ENCODE measurements at regions not wholly inside any gene's neighbourhood (a gene's known extent, or its start where the extent isn't known, plus 50 kb on each side); places are given as distances from the start of the nearest gene placed in this dataset.

DNA sequence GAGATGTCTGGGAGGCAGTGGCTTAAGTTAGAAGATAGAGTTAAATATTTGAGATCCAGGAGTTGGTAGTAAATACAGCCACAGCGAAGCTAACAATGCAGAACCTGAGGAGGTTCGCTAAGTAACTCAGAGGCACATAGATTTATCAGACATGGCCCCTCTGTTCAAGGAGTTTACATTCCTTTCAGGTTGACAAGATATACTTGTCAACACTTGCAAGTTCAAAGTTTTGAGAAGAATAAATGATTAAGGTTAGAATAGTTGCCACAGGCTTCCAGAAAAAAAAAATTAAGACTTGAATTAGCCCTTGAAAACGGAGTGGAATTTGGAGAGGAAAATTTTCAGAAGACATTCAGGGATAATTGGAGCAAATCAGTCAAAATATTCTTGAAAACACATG is 658.3 kb upstream of the WWC1 start:
- DNase-seq, result no peak

DNA sequence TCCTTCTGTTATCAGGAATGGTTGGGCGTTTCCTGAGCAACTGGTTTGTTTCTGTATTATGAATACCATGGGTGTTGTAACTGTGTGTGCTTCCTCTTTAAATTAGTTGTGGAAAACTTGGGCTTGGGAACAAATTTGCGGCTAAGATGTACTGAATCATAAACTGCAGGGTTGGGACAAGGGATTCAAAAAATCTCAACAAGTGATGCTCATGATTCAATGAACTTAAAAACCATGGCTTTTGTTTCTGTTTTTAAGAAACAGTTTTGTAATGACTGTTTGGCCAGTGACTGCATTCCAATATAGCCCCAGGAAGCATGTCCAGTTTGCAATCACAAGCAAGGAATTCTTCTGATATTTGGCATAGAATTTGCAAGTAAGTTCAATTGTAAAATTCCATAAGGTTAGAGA is 657.5 kb upstream of the WWC1 start:
- DNase-seq, result no peak

DNA sequence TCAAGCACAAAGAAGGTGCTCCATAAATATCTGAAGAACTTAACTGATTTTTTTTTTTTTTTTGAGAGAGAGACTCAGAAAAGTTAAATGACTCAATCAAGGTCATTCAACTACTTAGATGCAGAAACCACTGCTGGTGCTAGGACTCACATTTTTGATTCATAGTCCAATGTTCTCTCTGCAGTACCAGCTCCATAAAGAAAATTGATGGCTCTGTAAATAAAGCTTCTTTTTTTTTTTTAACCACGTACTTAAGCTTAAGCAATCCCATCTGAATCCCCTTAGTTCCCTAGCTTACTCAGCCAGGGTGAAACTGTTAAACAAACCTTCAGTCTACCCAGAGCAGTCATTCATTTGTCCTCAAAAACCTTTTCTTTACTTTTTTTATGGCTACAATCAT is 657.0 kb upstream of the WWC1 start:
- no peak for DNase-seq

DNA sequence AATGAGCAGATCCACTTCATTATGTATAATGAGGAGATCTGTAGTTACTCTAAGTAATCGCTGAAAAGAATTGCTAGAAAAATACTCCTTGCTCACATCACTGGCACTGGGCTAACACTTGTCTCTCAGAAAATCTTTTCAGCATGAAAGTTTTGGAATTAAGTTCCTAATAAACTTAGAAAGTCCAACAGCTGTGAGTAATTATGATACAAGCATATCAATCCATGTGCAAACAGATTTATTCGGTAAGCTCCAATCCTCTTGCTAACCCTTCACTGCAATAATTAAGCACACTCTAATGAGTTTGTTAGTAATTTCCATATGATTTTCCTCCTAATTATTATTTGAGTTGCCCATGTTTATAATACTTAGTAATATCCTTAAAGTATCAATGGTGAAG is 652.6 kb upstream of the WWC1 start:
- DNase-seq, result no peak

DNA sequence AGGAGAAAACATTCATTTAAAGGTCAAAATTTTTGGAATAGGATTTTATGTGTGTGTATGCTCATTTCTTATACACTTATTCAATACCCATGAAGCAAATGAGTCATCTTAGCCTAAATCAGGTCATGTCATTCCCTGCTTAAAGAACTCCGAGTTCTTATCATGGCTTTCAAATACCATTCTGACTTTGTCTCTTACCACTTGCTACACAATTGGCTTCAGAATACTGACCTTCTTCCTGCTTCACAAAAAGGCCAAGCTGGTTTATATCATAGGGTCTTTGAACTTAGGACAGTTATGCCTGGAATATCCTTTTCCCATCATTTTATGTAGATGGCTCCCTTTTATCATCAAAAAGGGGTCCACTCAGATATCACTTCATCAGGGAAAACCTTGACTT is 652.2 kb upstream of the WWC1 start:
- no peak for DNase-seq

DNA sequence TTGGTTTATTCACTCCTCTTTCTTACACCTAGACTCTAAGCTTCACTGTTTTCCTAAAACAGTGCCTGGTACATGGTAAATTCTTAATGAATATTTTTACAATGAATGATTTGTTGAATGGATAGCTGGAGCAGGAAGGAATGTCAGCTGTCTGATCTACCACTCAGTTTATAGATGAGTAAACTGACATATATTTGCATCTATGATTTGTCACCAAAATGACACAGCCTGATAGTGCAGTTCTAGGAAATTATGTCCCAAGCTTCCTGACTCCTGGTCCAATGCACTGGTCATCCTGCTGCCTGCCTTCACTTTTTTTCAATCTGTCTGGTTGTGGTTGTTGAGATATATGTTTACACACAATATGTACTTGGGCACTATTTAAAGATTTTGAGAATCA is 651.7 kb upstream of the WWC1 start:
- no peak for DNase-seq

DNA sequence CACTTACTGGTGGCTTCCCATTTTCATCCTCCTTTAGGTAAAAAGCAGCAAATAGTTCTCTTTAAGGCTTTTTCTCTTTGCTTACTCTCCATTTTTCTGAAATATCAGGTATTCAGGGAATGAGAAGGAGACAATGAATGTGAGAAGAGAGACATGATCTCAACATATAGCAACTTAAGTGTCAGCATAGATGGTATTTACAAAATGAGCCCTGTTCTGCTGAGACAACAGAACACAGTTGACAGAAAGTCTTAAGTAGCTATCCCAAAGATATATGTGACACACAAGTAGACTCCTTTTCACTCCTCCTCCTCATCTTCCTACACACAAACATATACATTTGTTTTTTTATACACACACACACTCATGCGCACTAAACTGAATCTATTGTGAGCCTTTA is 649.3 kb upstream of the WWC1 start:
- DNase-seq, result no peak

DNA sequence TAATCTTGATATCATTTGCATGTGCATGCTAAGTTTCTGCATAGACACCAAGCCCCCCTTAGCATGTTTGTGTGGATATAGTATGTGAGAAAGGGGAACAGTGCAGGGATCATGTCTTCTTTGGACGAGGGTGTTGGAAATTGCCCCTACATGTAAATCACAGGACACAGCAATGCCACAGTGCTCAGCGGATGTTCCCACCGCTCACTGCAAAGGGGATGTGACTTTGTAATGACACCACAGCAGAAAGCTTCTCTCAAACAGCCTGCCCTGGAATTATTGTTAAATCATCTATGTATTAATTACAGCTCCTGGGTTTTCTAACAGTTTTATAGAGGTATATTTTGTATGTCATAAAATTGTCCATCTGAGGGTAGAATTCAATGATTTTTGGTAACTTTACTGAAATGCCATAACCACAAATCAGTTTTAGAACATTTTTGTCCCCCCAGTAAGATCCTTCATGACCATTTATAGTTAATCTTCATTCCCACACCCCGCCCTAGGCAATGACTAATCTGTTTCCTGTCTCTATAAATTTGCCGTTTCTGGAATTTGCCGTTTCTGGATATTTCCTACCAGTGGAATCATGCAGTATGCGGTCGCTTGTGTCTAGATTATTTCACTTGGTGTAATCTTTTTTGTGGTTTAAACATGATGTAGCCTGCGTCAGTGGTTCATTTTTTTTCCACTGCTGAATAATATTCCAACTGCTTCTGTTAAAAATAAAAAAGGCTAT is 648.5 kb upstream of the WWC1 start:
- DNase-seq, result no peak

DNA sequence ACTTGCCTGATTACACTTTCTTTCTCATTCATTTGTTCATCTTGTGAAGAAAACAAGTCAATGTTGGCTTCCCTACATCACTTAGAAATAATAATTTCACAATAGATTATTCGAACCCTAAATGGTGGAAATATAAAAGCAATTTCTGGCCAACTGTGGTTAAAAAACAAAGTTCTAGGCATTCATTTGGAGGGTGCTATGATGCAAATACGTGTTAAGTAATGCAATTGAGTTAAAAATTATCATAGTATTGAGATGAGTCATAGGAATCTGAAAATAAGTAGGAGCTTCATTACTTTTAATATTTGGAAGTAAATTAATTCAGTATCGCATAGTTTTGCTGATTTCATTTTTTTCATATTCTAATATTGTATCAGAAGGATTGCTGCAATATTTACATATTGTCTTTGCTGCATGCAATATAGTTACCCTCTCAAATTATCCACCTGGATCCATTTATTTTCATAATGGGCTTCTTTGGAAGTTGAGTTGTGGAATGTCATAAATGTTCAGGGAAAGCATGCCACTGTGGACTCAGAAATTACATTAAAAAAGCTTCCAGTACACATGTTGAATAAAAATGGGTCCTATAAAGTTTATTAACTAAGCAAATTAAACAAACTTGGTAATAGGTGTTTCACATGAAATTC is 647.7 kb upstream of the WWC1 start:
- no peak for DNase-seq

DNA sequence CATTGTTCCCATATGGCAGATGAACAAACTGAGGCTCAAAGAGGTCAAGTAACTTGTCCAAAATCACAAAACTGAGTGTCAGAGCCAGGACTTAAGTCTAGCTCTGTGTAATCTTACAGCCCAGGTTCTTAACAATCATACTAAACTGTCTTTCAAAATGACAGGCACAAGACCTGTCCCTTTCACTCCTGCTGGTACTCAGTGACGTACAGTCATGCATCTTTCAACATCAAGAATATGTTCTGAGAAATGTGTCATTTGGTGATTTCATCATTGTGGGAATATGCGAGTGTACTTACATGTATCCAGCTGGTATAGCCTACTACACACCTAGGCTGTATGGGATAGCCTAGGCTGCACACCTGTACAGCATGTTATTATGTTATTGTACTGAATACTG is 646.8 kb upstream of the WWC1 start:
- DNase-seq, result no peak

DNA sequence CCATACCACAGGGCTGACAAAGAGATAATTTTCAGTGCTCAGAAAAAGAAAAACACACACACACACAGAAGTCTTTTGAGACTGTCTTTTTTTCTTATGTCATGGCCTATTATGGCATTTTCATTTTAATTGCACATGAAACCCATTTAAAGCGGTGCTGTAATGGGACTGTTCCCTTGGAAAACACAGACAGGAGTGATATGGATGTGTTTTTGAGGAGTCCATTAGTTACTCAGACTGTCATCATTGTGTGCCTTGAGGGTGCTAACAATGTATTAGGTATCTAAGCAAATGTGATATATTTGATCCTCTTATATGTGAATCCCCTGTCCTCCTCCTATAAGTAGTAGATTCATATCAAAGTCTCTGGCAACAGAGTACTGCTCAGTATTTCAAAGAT is 642.0 kb upstream of the WWC1 start:
- DNase-seq, result no peak

DNA sequence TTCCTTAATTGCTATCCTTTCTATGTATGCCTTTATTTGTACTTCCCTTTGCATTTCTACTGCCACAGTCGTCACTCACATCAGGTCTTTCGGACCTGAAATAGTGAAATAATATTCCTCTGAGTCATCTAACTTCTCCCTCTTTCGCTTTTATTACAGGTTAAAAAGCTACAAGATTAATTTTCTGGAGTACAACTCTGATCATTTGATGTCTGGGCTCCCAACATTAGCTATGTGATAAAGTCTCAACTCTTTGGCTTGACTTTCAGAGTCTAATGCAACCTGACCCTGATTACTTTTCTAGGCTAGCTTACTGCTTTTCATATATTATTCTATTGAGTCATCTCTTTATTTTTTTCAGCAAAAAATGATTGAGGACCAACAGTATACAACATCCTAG is 638.8 kb upstream of the WWC1 start:
- DNase-seq, result no peak

DNA sequence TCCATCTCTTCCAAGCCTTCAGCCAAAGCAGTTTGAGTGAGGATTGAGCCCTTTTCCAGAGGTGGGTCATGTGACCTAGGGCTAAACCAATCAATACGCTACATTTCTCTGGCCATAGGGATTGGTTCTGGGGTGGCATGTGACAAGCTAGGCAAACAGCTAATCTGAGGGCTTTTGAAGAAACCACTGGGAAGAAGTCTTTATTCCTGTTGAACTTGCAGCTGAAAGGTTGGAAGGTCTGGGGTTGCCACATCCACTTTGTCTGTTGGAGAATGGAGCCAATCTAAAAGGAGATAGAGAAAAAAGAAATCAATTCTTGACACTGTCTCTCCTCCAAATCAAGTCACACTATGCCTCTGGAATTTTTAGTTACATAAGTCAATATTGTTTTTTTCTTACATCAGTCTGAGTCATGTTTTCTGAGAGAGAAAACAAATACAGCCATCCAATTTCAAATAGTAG is 637.8 kb upstream of the WWC1 start:
- DNase-seq, result no peak

DNA sequence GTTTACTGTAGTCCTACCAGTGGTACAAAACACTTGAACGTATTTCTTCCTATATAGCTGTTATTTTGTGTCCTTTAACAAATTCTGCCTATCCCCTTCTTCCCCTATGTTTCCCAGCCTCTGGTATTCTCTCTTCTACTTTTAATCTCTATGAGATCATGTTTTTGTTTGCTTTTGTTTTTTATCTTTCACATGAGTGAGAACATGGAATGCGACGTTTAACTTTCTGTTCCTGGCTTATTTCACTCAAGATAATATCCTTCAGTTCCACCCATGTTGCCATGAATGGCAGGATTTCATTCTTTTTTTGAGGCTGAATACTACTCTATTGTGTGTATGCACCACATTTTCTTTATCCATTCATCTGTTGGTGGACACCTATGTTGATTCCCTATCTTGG is 634.4 kb upstream of the WWC1 start:
- no peak for DNase-seq

DNA sequence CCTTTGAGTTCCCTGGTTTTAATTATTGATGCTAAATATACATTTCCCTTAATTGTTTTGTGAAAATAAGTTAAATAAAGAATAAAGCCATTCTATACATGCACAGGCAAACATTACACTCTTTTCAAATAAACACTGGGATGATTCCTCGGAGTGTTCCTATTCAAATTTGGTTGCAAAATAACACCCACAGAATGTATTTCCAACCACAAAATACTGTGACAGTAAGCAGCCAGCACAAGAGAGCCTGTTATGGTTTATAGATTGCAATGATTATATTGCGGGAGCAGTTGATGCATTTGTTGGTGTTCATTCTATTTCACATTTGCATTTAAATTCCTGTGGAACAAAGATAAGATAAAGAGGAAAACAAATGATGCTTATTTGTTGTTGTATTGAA is 632.6 kb upstream of the WWC1 start:
- no peak for DNase-seq

DNA sequence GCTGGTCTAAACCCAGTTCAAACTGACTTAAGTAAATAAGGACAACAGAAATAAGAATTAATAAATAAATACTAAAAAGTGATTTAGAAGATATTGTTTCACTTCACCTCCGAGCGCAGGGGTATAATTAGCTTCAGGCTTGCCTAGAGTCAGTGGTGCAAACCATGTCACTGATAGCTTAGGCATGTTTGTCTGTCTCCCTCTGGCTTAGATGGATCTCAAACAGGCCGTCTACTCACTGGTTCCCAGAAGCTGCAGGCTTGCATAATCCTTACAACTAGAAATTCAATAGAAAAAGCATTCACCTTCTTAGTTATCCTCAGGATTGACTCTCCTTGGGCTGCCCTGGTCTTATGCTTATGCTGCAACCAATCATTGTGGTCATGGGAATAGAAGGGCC is 629.8 kb upstream of the WWC1 start:
- DNase-seq, result no peak

DNA sequence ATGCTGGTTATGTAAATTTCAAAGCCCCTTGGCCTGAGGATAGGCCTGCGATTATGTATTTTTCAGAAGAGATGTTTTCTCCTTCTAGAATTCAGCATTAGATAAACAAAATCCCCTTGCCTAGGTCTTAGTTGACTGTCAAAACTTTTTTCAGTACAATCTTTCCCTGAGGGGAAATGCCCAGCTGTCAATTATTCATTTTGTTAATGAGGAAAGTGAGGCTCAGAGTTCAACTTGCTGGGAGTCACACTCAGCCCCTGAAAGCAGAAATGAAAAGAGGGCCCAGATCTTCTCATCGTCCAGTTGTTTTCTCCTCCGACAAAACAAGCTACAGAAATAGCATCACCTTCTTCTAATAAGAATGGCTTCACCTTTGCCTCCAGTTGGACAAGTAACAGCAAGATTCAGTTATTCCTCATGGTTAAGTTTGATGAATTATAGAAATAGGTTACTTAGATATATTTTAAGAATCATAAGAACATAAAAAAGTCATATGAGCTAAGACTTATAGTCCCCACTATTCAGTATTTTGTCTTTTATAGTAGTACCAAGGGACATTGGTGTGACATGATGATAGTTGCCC is 627.1 kb upstream of the WWC1 start:
- DNase-seq, result no peak

DNA sequence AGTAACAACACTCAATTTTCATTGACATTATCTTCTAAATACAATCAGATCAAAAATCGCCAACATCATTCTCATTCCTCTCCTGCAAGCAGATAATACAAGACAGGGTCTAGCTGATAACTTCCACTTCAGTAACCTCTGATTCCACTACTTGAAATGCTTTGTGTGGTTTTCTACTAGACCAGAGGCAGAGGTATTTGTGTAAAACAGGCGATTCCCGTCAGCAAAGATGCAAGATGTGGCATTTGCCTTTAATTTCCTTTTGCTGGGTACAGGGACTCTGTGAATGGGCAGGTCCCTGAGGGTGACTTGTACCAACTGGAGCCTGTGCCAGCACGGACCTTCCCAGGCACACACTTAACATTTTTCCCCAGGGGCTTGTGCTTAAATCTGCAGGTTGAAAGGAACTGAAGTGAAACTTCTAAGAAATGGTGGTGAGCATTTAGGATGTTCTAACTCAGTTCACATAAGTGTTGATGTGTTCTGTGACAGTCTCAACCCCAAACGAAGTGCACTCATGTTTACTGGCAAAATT is 625.5 kb upstream of the WWC1 start:
- no peak for DNase-seq

DNA sequence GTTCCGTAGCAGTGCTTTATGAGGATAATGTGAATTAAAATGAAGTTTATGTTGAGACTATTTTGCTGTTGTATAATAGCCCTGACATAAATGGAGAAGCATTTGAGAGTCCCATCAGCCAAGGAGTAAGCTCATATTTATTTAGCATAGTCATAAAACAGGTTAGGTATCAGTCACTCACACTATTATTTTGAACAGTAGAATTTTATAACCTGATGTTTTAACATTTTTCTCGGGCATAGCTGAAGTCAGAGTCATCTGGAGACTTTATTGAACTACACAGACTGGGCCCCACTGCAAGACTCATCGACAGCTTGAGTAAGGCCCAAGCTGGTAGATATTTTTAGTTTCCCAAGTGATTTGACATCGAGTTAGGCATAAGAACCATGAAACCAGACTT is 620.3 kb upstream of the WWC1 start:
- no peak for DNase-seq

DNA sequence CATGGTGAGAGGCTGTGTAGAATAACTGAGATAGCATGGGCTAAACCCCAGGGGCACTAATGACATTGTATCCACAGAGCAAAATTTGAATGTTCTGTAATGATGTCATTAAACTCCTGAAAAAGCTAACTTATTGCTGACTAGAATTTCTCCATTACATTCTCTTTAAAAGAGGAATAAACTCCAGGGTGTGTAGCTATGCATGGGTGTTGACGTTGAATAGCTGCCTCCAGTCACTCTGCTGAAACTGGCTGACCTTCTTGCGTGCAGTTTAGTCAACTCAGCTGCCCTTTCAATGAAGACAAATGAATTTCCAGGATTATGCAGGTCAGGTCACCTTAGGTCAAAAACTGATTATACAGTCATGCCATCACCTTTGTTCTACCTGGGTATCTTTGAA is 617.5 kb upstream of the WWC1 start:
- DNase-seq, result no peak

DNA sequence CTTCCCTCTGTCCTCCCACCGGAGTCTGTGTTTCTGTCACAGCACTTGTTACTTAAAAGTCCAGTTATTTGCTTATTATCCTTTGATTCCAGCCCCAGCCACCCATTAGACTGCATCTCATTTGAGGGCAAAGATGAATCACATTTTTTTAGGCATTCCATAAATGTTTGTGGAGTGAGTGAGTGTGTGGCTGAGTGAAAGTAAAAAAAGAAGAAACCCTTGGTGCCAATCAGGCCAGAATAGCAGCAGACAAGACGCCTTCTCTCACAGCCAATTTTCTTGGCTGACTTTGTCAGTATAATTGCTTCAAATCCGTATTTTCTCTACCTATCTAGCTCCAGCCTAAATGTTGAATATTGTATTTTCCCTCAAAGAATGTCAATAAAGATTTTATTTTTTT is 613.0 kb upstream of the WWC1 start:
- no peak for DNase-seq

DNA sequence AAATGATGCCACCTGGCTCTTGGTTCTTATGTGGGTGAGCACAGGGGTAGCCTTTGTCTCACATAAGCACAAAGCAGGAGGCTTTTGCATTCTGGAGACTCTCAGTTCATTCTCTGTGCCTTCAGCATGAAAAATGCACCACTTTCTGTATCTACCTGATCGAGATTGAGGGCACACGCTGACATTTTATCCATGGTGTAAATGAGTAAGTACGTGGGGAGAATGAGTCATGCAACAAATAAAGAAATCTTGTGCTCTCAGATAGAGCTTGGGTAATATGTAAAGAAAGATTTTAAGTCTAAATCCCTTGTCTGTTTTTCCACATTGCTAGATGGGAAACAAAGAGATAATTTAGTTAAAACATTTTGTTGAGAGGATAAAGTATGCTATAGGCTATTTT is 607.2 kb upstream of the WWC1 start:
- no peak for DNase-seq

DNA sequence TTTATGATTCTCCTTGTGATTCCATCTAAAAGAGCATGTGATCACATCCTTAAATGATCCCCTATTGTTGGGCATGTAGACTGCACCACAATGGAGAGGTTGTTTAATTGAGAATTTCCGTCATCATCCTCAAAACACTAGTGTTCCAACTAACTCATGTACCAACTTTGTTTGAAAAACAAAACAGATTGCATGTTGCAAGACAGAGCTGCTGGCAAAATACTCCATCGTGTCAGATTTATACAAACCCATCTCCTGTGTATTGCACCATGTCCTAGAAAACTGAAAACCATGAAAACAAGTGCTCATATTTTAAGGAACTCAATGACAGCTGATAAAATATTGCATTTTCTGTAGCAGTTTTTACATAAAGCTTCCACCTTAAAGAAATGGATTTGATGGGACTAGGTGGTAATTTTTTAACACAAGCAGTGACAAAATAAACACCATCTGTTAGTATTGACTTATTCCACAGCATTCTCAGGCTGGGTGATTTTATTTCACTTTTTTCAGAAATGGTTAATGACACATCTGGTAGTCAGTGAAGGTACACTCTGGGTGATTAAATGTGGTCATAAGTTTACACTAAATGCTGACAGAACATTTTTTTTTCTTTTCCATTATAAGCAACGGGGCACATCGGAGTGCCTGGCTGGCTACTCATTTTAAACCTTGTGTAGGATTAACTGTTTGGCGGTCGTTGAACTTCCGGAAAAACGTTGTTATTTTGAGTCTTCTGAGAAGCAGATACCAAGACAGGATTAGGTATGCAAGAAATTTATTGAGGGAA is 602.9 kb upstream of the WWC1 start:
- DNase-seq, result no peak

Measured in right kidney (tissue), 1 donor.